PC-3 (cell line): ENCODE measurements at regions not wholly inside any gene's neighbourhood (a gene's known extent, or its start where the extent isn't known, plus 50 kb on each side); places are given as distances from the start of the nearest gene placed in this dataset.

ENCODE experiments used
- ATAC-seq: fragments of 200-7000 bp; cut with Tn5 transposase; 2 replicates; pipeline ENCODE4 v1.9.1; 2020; ENCODE audit warnings: mild to moderate bottlenecking, moderate library complexity
- BruUV-seq: library from RNA; stranded (reverse); fragments of 400-500 nt; replicated peaks from 2 replicates; lab custom pipeline; 2021; lab: Mats Ljungman, UMichigan
- CTCF ChIA-PET: fragments of 300-600 bp; sonication (Branson Sonifier 250); formaldehyde crosslinking; loops from one replicate; lab custom pipeline; 2022; ENCODE audit warnings: antibody characterized with exemption; lab: Charles Lee
- POLR2A ChIA-PET: fragments of 300-600 bp; sonication (Branson Sonifier 250); formaldehyde crosslinking; loops from one replicate; lab custom pipeline; 2022; ENCODE audit warnings: antibody characterized with exemption; ENCODE audit not compliant: unreplicated experiment; lab: Charles Lee
- DNase-seq: peaks from one replicate; pipeline ENCODE4 v3.0.0-alpha.2; 2015
- H2AFZ ChIP-seq: fragments of 300-600 bp; sonication (generic); 2 replicates; pipeline ENCODE4 v1.6.0; 2016; ENCODE audit warnings: antibody characterized with exemption, low read length
- H3F3A ChIP-seq: fragments of 300-600 bp; sonication (generic); one replicate; pipeline ENCODE4 v1.6.0; 2017; ENCODE audit warnings: antibody characterized with exemption, low read length, control low read depth, mild to moderate bottlenecking; ENCODE audit not compliant: unreplicated experiment
- H3K27ac ChIP-seq: fragments of 300-600 bp; sonication (generic); 2 replicates; pipeline ENCODE4 v1.5.1; 2016; ENCODE audit warnings: mild to moderate bottlenecking, low read length
- H3K27me3 ChIP-seq: fragments of 300-600 bp; sonication (generic); 2 replicates; pipeline ENCODE4 v1.6.1; 2016; ENCODE audit warnings: low read length, mixed read lengths
- H3K36me3 ChIP-seq: fragments of 300-600 bp; sonication (generic); 2 replicates; pipeline ENCODE4 v1.6.1; 2016; ENCODE audit warnings: low read depth, mixed run types, low read length, mixed read lengths
- H3K4me1 ChIP-seq: fragments of 300-600 bp; sonication (generic); 2 replicates; pipeline ENCODE4 v1.5.1; 2016; ENCODE audit warnings: low read length; ENCODE audit not compliant: insufficient read depth
- H3K4me2 ChIP-seq: fragments of 300-600 bp; sonication (generic); 2 replicates; pipeline ENCODE4 v1.6.0; 2016; ENCODE audit warnings: low read length
- H3K4me3 ChIP-seq: fragments of 300-600 bp; sonication (generic); 2 replicates; pipeline ENCODE4 v1.5.1; 2016; ENCODE audit warnings: mild to moderate bottlenecking, low read length, mixed read lengths
- H3K79me2 ChIP-seq: fragments of 300-600 bp; sonication (generic); 2 replicates; pipeline ENCODE4 v1.6.1; 2017; ENCODE audit warnings: low read length, mixed read lengths
- H3K9ac ChIP-seq: fragments of 300-600 bp; sonication (generic); 2 replicates; pipeline ENCODE4 v1.6.0; 2016; ENCODE audit warnings: mild to moderate bottlenecking, low read length
- H3K9me2 ChIP-seq: fragments of 300-600 bp; sonication (generic); replicated peaks from 2 replicates; pipeline ENCODE4 v1.6.1; 2016; ENCODE audit warnings: mixed run types, low read length, mixed read lengths
- H3K9me3 ChIP-seq: fragments of 300-600 bp; sonication (generic); 2 replicates; pipeline ENCODE4 v1.6.1; 2016; ENCODE audit warnings: low read length, mixed read lengths
- H4K20me1 ChIP-seq: fragments of 300-600 bp; sonication (generic); 2 replicates; pipeline ENCODE4 v1.6.1; 2016; ENCODE audit warnings: low read length, mixed read lengths
- CTCF ChIP-seq: fragments of 300-600 bp; sonication (generic); conservative IDR thresholded peaks from 2 replicates; pipeline ENCODE4 v1.5.1; 2017; ENCODE audit warnings: antibody characterized with exemption, low read depth, mild to moderate bottlenecking, low read length
- EZH2 ChIP-seq: fragments of 300-600 bp; sonication (generic); IDR thresholded peaks from one replicate; pipeline ENCODE4 v1.6.1; 2017; ENCODE audit warnings: antibody characterized with exemption, mild to moderate bottlenecking, low read length; ENCODE audit not compliant: unreplicated experiment
- EZH2phosphoT487 ChIP-seq: fragments of 300-600 bp; sonication (generic); IDR thresholded peaks from 2 replicates; pipeline ENCODE4 v1.6.1; 2018; ENCODE audit warnings: mild to moderate bottlenecking, antibody characterized with exemption, low read length, borderline replicate concordance
- intact Hi-C: fragments of 100-400 bp; cut with micrococcal nuclease; formaldehyde crosslinking; loops from 2 replicates; pipeline ENCODE4 v1.9.0; 2023

GRCh38 chr10:132995909-132996602 is 53.7 kb upstream of the CFAP46 start:
- POLR2A ChIA-PET: interaction anchor here (0.6 kb wide), 1 partner anchor 232 kb away, joined by 3 read pairs; no protein-coding TSS in a partner anchor
- ATAC-seq: no peak
- no peaks in the 10 kb centered on the region for H3K9me3 ChIP-seq

GRCh38 chr10:132994811-132995210 is 52.4 kb upstream of the CFAP46 start:
- DNase-seq (no peak), ATAC-seq (no peak)
- TF ChIP-seq CTCF (no peak), EZH2phosphoT487 (no peak), EZH2 (no peak)
- H4K20me1 ChIP-seq: no peaks in the 10 kb centered on the region
- no peak overlapping the region for H3K4me2 ChIP-seq
- no TSS peak for BruUV-seq
- ChIA-PET CTCF (no interaction called here), POLR2A (no interaction called here)
- H3K36me3 ChIP-seq: no peaks in the 10 kb centered on the region
- no peaks in the 10 kb centered on the region for H3K9me2 ChIP-seq
- H3K27ac ChIP-seq: no peak overlapping the region
- H3K27me3 ChIP-seq: peaks cover 38% of the 10 kb centered on the region
- H3K4me3 ChIP-seq: no peak overlapping the region
- H2AFZ ChIP-seq: no peak overlapping the region
- H3K9me3 ChIP-seq: no peaks in the 10 kb centered on the region
- H3F3A ChIP-seq: no peaks in the 10 kb centered on the region
- no peaks in the 10 kb centered on the region for H3K79me2 ChIP-seq
- intact Hi-C loops: no loop called here
- no peak overlapping the region for H3K9ac ChIP-seq
- no peaks in the 10 kb centered on the region for H3K4me1 ChIP-seq

More at GRCh38 chr10:132995909-132996602, 53.7 kb upstream of the CFAP46 start:
- BruUV-seq: no TSS peak
- H3K4me3 ChIP-seq: no peak overlapping the region
- no peaks in the 10 kb centered on the region for H3K9me2 ChIP-seq
- CTCF ChIA-PET: no interaction called here
- no peaks in the 10 kb centered on the region for H3K4me1 ChIP-seq
- no peaks in the 10 kb centered on the region for H3F3A ChIP-seq
- DNase-seq: no peak
- no peaks in the 10 kb centered on the region for H4K20me1 ChIP-seq
- TF ChIP-seq EZH2: no peak
- TF ChIP-seq EZH2phosphoT487: no peak
- no peak for TF ChIP-seq CTCF
- H3K27ac ChIP-seq: no peak overlapping the region
- no peak overlapping the region for H2AFZ ChIP-seq
- intact Hi-C loops: no loop called here
- H3K4me2 ChIP-seq: no peak overlapping the region
- no peaks in the 10 kb centered on the region for H3K79me2 ChIP-seq
- peaks cover 42% of the 10 kb centered on the region for H3K27me3 ChIP-seq
- no peak overlapping the region for H3K9ac ChIP-seq
- no peaks in the 10 kb centered on the region for H3K36me3 ChIP-seq

- Histone ChIP-seq H3K9me2 (no peaks in the 10 kb centered on the region), H3K4me2 (no peak overlapping the region), H3F3A (no peaks in the 10 kb centered on the region), H3K4me1 (no peaks in the 10 kb centered on the region), H3K79me2 (no peaks in the 10 kb centered on the region), H3K4me3 (no peak overlapping the region), H3K27me3 (peaks cover 38% of the 10 kb centered on the region), H3K9me3 (no peaks in the 10 kb centered on the region), H2AFZ (no peak overlapping the region), H3K9ac (no peak overlapping the region), H4K20me1 (no peaks in the 10 kb centered on the region), H3K27ac (no peak overlapping the region), H3K36me3 (no peaks in the 10 kb centered on the region)
- intact Hi-C loops: no loop called here
- ChIA-PET CTCF (no interaction called here), POLR2A (no interaction called here)
- TF ChIP-seq CTCF: no peak
- ATAC-seq (no peak), DNase-seq (no peak)
- no TSS peak for BruUV-seq
Observed at GRCh38 chr10:132994185-132994796, 51.9 kb upstream of the CFAP46 start.
